Umbilical cord (tissue), 1 donor: ENCODE measurements at regions not wholly inside any gene's neighbourhood (a gene's known extent, or its start where the extent isn't known, plus 50 kb on each side); places are given as distances from the start of the nearest gene placed in this dataset.

Experiments
- DNase-seq: peaks from one replicate; pipeline ENCODE4 v3.0.0-alpha.2; 2015; ENCODE audit warnings: low spot score

DNA sequence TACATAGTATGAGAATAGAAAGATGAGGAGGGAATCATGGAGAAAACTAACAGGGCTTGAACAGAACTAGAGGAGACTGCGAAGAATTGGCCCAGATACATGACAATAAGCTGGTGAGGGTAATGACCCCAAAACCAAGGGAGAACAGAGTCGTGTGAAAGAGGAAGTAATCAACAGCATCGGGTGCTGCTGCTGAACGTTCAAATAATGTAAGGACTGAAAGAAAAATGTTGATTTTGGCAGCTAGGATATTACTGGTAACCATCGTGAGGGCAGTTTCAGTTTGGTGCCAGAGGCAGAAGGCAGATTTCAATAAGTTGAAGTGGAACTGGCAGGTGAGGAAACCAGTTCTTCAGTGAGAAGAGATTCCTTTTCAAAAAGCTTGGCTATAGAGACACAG, 66.8 kb upstream of the SMC2 start:
- DNase-seq: no peak

DNA sequence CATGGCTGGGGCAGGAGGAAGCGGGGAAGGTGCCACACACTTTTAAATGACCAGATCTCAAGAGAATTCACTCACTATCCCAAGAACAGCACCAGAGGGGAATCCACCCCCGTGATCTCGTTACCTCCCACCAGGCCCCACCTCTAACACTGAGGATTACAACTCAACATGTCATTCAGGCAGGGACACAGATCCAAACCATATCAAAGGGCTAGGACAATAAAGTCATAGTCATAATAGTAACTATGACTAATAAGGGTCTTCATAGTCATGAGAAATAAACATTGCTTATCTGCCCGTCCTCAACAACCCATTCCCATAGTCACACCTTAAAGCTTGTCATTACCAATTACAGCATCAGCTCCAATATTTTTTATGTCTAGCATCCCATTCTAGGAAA, 65.3 kb upstream of the SMC2 start:
- DNase-seq: no peak
